WTC11 (cell line): ENCODE measurements at regions not wholly inside any gene's neighbourhood (a gene's known extent, or its start where the extent isn't known, plus 50 kb on each side); places are given as distances from the start of the nearest gene placed in this dataset.

ENCODE experiments used
- ATAC-seq: fragments of 200-7000 bp; cut with Tn5 transposase; 2 replicates; pipeline ENCODE4 v1.10.0; 2021; ENCODE audit warnings: mild to moderate bottlenecking, moderate library complexity
- CTCF ChIA-PET: fragments of 300-600 bp; sonication (Branson Sonifier 250); formaldehyde crosslinking; loops from one replicate; lab custom pipeline; 2021; ENCODE audit warnings: antibody characterized with exemption; lab: Charles Lee
- POLR2A ChIA-PET: fragments of 350-600 bp; sonication (Branson Sonifier 250); formaldehyde crosslinking; loops from one replicate; lab custom pipeline; 2021; ENCODE audit warnings: antibody characterized with exemption; lab: Charles Lee
- DNase-seq: peaks from one replicate; pipeline ENCODE4 v3.0.0; 2021; ENCODE audit warnings: low spot score
- H3K27ac Mint-ChIP-seq: 2 replicates; pipeline ENCODE4 v1.8.0; 2021; ENCODE audit warnings: mixed read lengths
- H3K27me3 Mint-ChIP-seq: 2 replicates; pipeline ENCODE4 v1.8.0; 2021; ENCODE audit warnings: low read depth, mild to moderate bottlenecking, moderate library complexity, mixed read lengths
- H3K36me3 Mint-ChIP-seq: 2 replicates; pipeline ENCODE4 v1.8.0; 2021; ENCODE audit warnings: mixed read lengths
- H3K4me1 Mint-ChIP-seq: 2 replicates; pipeline ENCODE4 v1.8.0; 2022; ENCODE audit warnings: mixed read lengths
- H3K4me3 Mint-ChIP-seq: 2 replicates; pipeline ENCODE4 v1.8.0; 2021; ENCODE audit warnings: mild to moderate bottlenecking, moderate library complexity, mixed read lengths
- H3K9me3 Mint-ChIP-seq: 2 replicates; pipeline ENCODE4 v1.8.0; 2021; ENCODE audit warnings: mixed read lengths
- AFF4 ChIP-seq: sonication (generic); formaldehyde crosslinking; IDR thresholded peaks from 2 replicates; pipeline ENCODE4 v1.8.1; 2023; ENCODE audit warnings: mild to moderate bottlenecking, missing genetic modification reagents, borderline replicate concordance
- ATF3 ChIP-seq: sonication (generic); formaldehyde crosslinking; conservative IDR thresholded peaks from 2 replicates; pipeline ENCODE4 v1.8.1; 2022; ENCODE audit warnings: mild to moderate bottlenecking, missing genetic modification reagents
- CBFB ChIP-seq: sonication (generic); formaldehyde crosslinking; IDR thresholded peaks from 2 replicates; pipeline ENCODE4 v1.8.1; 2022; ENCODE audit warnings: mild to moderate bottlenecking, low read depth, missing genetic modification reagents
- ETV6 ChIP-seq: sonication (generic); formaldehyde crosslinking; IDR thresholded peaks from 2 replicates; pipeline ENCODE4 v1.8.1; 2022; ENCODE audit warnings: mild to moderate bottlenecking, missing genetic modification reagents
- FOXJ3 ChIP-seq: sonication (generic); formaldehyde crosslinking; IDR thresholded peaks from 2 replicates; pipeline ENCODE4 v1.9.0; 2021; ENCODE audit warnings: missing genetic modification reagents, mild to moderate bottlenecking, borderline replicate concordance
- GRHL2 ChIP-seq: fragments of 250-450 bp; sonication (Bioruptor Pico); IDR thresholded peaks from 2 replicates; pipeline ENCODE4 v1.8.0; 2022; ENCODE audit warnings: mild to moderate bottlenecking, moderate library complexity; ENCODE audit not compliant: insufficient replicate concordance, severe bottlenecking
- GTF2I ChIP-seq: fragments of 250-450 bp; sonication (Bioruptor Pico); conservative IDR thresholded peaks from 2 replicates; pipeline ENCODE4 v1.4.0; 2021; ENCODE audit warnings: mild to moderate bottlenecking
- IRF2 ChIP-seq: sonication (generic); formaldehyde crosslinking; IDR thresholded peaks from 2 replicates; pipeline ENCODE4 v1.8.0; 2022; ENCODE audit warnings: low read depth, missing genetic modification reagents, borderline replicate concordance
- MLX ChIP-seq: sonication (generic); formaldehyde crosslinking; IDR thresholded peaks from 2 replicates; pipeline ENCODE4 v1.8.1; 2023; ENCODE audit warnings: mild to moderate bottlenecking, missing genetic modification reagents, moderate library complexity
- MYBL2 ChIP-seq: sonication (generic); formaldehyde crosslinking; IDR thresholded peaks from 2 replicates; pipeline ENCODE4 v1.8.1; 2023; ENCODE audit warnings: mild to moderate bottlenecking, moderate library complexity, missing genetic modification reagents
- NR1H2 ChIP-seq: sonication (generic); formaldehyde crosslinking; IDR thresholded peaks from 2 replicates; pipeline ENCODE4 v1.9.0; 2021; ENCODE audit warnings: mild to moderate bottlenecking, moderate library complexity, missing genetic modification reagents
- NR2C2 ChIP-seq: sonication (generic); formaldehyde crosslinking; IDR thresholded peaks from 2 replicates; pipeline ENCODE4 v1.8.0; 2022; ENCODE audit warnings: mild to moderate bottlenecking, missing genetic modification reagents
- RORB ChIP-seq: fragments of 250-450 bp; sonication (Bioruptor Pico); IDR thresholded peaks from 2 replicates; pipeline ENCODE4 v1.9.0; 2021; ENCODE audit warnings: mild to moderate bottlenecking
- SMAD4 ChIP-seq: sonication (generic); formaldehyde crosslinking; IDR thresholded peaks from 2 replicates; pipeline ENCODE4 v1.8.0; 2022; ENCODE audit warnings: mild to moderate bottlenecking, missing genetic modification reagents
- SOX15 ChIP-seq: fragments of 250-450 bp; sonication (Bioruptor Pico); IDR thresholded peaks from 2 replicates; pipeline ENCODE4 v1.9.0; 2021; ENCODE audit warnings: mild to moderate bottlenecking
- STAT6 ChIP-seq: sonication (generic); formaldehyde crosslinking; conservative IDR thresholded peaks from 2 replicates; pipeline ENCODE4 v1.8.1; 2023; ENCODE audit warnings: mild to moderate bottlenecking, low read depth, missing genetic modification reagents, moderate library complexity
- TEAD4 ChIP-seq: sonication (generic); formaldehyde crosslinking; IDR thresholded peaks from 2 replicates; pipeline ENCODE4 v1.8.0; 2022; ENCODE audit warnings: mild to moderate bottlenecking, missing genetic modification reagents
- ZBTB21 ChIP-seq: sonication (generic); formaldehyde crosslinking; IDR thresholded peaks from 2 replicates; pipeline ENCODE4 v1.8.1; 2023; ENCODE audit warnings: mild to moderate bottlenecking, missing genetic modification reagents, borderline replicate concordance
- ZBTB43 ChIP-seq: sonication (generic); formaldehyde crosslinking; IDR thresholded peaks from 2 replicates; pipeline ENCODE4 v1.8.1; 2023; ENCODE audit warnings: mild to moderate bottlenecking, missing genetic modification reagents
- ZMAT4 ChIP-seq: fragments of 250-450 bp; sonication (Bioruptor Pico); IDR thresholded peaks from 2 replicates; pipeline ENCODE4 v1.9.0; 2021; ENCODE audit warnings: mild to moderate bottlenecking
- ZNF138 ChIP-seq: sonication (generic); formaldehyde crosslinking; conservative IDR thresholded peaks from 2 replicates; pipeline ENCODE4 v1.8.1; 2022; ENCODE audit warnings: mild to moderate bottlenecking, moderate library complexity, missing genetic modification reagents
- ZNF281 ChIP-seq: sonication (generic); formaldehyde crosslinking; IDR thresholded peaks from 2 replicates; pipeline ENCODE4 v1.8.0; 2023; ENCODE audit warnings: mild to moderate bottlenecking, missing genetic modification reagents
- ZNF396 ChIP-seq: fragments of 250-450 bp; sonication (Bioruptor Pico); IDR thresholded peaks from 2 replicates; pipeline ENCODE4 v1.8.0; 2021; ENCODE audit warnings: mild to moderate bottlenecking, moderate library complexity, borderline replicate concordance
- ZNF416 ChIP-seq: fragments of 250-450 bp; sonication (Bioruptor Pico); IDR thresholded peaks from 2 replicates; pipeline ENCODE4 v1.9.0; 2021; ENCODE audit warnings: mild to moderate bottlenecking, inconsistent platforms

GRCh38 chr5:4636378-4636777, 503.8 kb upstream of the ADAMTS16 start (continued):
- TF ChIP-seq CBFB (CRISPR knock-in tag) (no peak), GRHL2 (CRISPR knock-in tag) (no peak), AFF4 (CRISPR knock-in tag) (no peak), ZBTB43 (no peak), SMAD4 (no peak), FOXJ3 (CRISPR knock-in tag) (no peak), NR2C2 (CRISPR knock-in tag) (no peak), ZNF396 (CRISPR knock-in tag) (no peak), ATF3 (CRISPR knock-in tag) (no peak), TEAD4 (CRISPR knock-in tag) (no peak), MYBL2 (CRISPR knock-in tag) (no peak), NR1H2 (CRISPR knock-in tag) (no peak), ZNF416 (CRISPR knock-in tag) (no peak), SOX15 (no peak)

- Mint-ChIP-seq H3K4me3 (no peak overlapping the region), H3K27ac (no peak overlapping the region), H3K27me3 (no peaks in the 10 kb centered on the region; the same call in 1 of the 2 replicates), H3K36me3 (peaks cover 4% of the 10 kb centered on the region; the same call in 1 of the 2 replicates), H3K4me1 (peaks cover 25% of the 10 kb centered on the region), H3K9me3 (peaks cover 10% of the 10 kb centered on the region)
- ChIA-PET POLR2A (no interaction called here), CTCF (interaction anchor here (1.1 to 2.0 kb wide), 5 partner anchors 9 to 485 kb away, joined by 3 to 9 read pairs (median 6); no protein-coding TSS in a partner anchor)
- no peak for ATAC-seq
- no peak for DNase-seq
- TF ChIP-seq STAT6 = no peak
- no peak for TF ChIP-seq ZNF281 (CRISPR knock-in tag)
- TF ChIP-seq NR1H2 (CRISPR knock-in tag) = no peak
- no peak for TF ChIP-seq MLX (CRISPR knock-in tag)
- no peak for TF ChIP-seq ZNF138 (CRISPR knock-in tag)
- TF ChIP-seq CBFB (CRISPR knock-in tag) = no peak
- no peak for TF ChIP-seq GTF2I (CRISPR knock-in tag)
- TF ChIP-seq ZBTB43 = no peak
- no peak for TF ChIP-seq RORB (CRISPR knock-in tag)
- TF ChIP-seq MYBL2 (CRISPR knock-in tag) = no peak
- TF ChIP-seq ZBTB21 (CRISPR knock-in tag) = no peak
- TF ChIP-seq ETV6 (CRISPR knock-in tag) = no peak
- no peak for TF ChIP-seq ZMAT4
- no peak for TF ChIP-seq IRF2
These were observed 500.2 kb upstream of the ADAMTS16 start for GRCh38 chr5:4639946-4640345.
